ENCODE measurements at regions not wholly inside any gene's neighbourhood (a gene's known extent, or its start where the extent isn't known, plus 50 kb on each side); places are given as distances from the start of the nearest gene placed in this dataset.

GRCh38 chr11:69879729-69880005 lies 60.5 kb upstream of the FGF3 start:
- intact Hi-C loops (cut with DNase I): loop anchor here in 1 of 4 donors (10.0 kb wide), 1 partner anchor 175 kb away; the partner anchor contains the start of gene FGF19
- no peaks in the 10 kb centered on the region for H3K4me1 ChIP-seq (ENCODE audit: control insufficient read depth, insufficient read depth, low read length)
- WGBS: 63% methylated on average over 5 of the region's 5 CpGs
- no peaks in the 10 kb centered on the region for H3K27me3 ChIP-seq (ENCODE audit: control insufficient read depth, insufficient read depth)
- H3K9me3 ChIP-seq (ENCODE audit: control insufficient read depth, low read length): no peaks in the 10 kb centered on the region
- no peak overlapping the region for H3K27ac ChIP-seq (ENCODE audit: low read length)
- DNase-seq: no peak
- H3K4me3 ChIP-seq (ENCODE audit: low read length): no peak overlapping the region
- no peak for ATAC-seq

- intact Hi-C loops (cut with DNase I): loop anchor here in 1 of 4 donors (10.0 kb wide), 1 partner anchor 175 kb away; the partner anchor contains the start of gene FGF19
- H3K4me3 ChIP-seq (ENCODE audit: low read length): no peak overlapping the region
- H3K27me3 ChIP-seq (ENCODE audit: control insufficient read depth, insufficient read depth): no peaks in the 10 kb centered on the region
- no peak overlapping the region for H3K27ac ChIP-seq (ENCODE audit: low read length)
- H3K4me1 ChIP-seq (ENCODE audit: control insufficient read depth, insufficient read depth, low read length): no peaks in the 10 kb centered on the region
- H3K9me3 ChIP-seq (ENCODE audit: control insufficient read depth, low read length): no peaks in the 10 kb centered on the region
- ATAC-seq: no peak
- no peak for DNase-seq
- 79% methylated on average over 18 of the region's 18 CpGs for WGBS
Observed at GRCh38 chr11:69880041-69880825, 61.0 kb upstream of the FGF3 start.

DNA sequence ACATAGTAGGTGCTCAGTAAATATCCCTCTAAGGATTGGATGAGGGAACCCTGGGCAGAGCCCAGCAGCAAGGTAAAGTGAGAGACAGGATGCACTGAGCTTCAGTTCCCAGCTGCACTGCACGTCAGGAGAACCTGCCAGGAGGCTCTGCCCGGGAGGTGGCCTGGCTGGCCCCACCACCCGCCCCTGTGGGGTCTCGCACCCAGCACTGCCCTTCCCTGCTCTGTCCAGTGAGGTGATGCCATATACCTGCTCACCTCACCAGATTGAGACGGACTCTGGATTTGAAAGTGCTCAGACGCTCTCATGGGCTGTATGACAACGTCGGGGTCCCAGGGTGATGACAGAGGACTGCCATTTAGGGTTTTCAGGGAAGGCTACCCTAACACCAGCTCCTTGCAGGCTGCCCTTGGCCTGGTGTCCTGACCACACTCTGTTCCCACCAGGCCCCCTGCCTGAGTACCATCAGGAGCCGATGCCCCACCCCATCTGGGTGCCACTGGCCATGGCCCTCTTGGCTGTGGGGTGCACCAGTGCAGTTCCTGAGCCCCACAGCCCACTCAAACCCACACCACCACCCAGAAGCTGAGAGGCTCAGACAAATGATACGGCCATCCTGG lies 61.7 kb upstream of the FGF3 start:
- intact Hi-C loops (cut with DNase I): loop anchor here in 1 of 4 donors (10.0 kb wide), 1 partner anchor 176 kb away; the partner anchor contains the start of gene FGF19
- no peak for ATAC-seq
- Histone ChIP-seq H3K27me3 (ENCODE audit: control insufficient read depth, insufficient read depth) (no peaks in the 10 kb centered on the region), H3K27ac (ENCODE audit: low read length) (no peak overlapping the region), H3K4me1 (ENCODE audit: control insufficient read depth, insufficient read depth, low read length) (no peaks in the 10 kb centered on the region), H3K9me3 (ENCODE audit: control insufficient read depth, low read length) (no peaks in the 10 kb centered on the region), H3K4me3 (ENCODE audit: low read length) (no peak overlapping the region)
- 90% methylated on average over 10 of the region's 10 CpGs for WGBS
- DNase-seq: no peak

DNA sequence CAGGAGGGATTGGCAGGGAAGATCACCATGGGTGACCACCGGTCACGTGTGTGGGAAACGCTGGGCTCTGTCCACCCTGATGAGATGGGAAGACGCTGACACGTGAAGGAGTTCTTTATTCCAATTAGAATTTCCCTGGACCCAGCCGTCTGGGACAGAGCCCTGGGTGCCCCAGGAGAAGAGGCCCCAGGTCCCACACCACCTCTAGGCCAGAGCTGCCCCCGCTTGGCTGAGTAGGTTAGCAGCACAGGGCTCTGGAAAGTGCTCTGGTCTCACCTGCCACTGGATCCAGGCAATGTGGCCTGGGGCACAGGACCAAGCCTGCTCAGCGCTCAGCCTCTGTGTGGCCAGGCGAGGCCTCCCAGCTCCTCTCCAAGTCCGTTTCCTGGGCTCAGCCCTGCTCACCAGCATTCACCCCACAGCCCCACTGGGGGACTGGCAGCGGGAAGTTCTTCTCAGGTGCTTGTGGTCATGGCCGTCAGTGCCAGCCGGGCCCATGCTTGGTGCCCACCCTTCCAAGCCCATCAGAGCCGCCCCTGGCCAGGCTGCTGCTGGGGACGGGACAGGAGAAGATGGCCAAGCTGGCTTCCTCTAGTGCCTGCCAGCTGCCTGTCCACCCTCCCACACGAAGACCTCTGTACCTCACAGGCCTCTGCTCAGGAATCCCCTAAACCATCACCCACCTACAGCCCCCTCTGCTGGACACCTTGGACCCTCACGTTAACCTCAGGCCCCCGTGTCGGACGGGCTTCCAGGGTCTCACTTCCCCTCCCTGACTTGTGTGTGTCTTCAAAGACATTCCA lies 62.5 kb upstream of the FGF3 start:
- Histone ChIP-seq H3K9me3 (ENCODE audit: control insufficient read depth, low read length) (no peaks in the 10 kb centered on the region), H3K27ac (ENCODE audit: low read length) (no peak overlapping the region), H3K4me3 (ENCODE audit: low read length) (no peak overlapping the region), H3K27me3 (ENCODE audit: control insufficient read depth, insufficient read depth) (no peaks in the 10 kb centered on the region), H3K4me1 (ENCODE audit: control insufficient read depth, insufficient read depth, low read length) (no peaks in the 10 kb centered on the region)
- intact Hi-C loops (cut with DNase I): loop anchor here in 1 of 4 donors (10.0 kb wide), 1 partner anchor 177 kb away; the partner anchor contains the start of gene FGF19
- ATAC-seq (no peak), DNase-seq (no peak)
- WGBS: 73% methylated on average over 20 of the region's 20 CpGs

GRCh38 chr11:69882270-69882608 lies 63.0 kb upstream of the FGF3 start:
- DNase-seq: no peak
- 90% methylated on average over 7 of the region's 7 CpGs for WGBS
- no peaks in the 10 kb centered on the region for H3K9me3 ChIP-seq (ENCODE audit: control insufficient read depth, low read length)
- no peaks in the 10 kb centered on the region for H3K4me1 ChIP-seq (ENCODE audit: control insufficient read depth, insufficient read depth, low read length)
- intact Hi-C loops (cut with DNase I): loop anchor here in 1 of 4 donors (10.0 kb wide), 1 partner anchor 177 kb away; the partner anchor contains the start of gene FGF19
- no peaks in the 10 kb centered on the region for H3K27me3 ChIP-seq (ENCODE audit: control insufficient read depth, insufficient read depth)
- no peak overlapping the region for H3K4me3 ChIP-seq (ENCODE audit: low read length)
- ATAC-seq: no peak
- no peak overlapping the region for H3K27ac ChIP-seq (ENCODE audit: low read length)

DNA sequence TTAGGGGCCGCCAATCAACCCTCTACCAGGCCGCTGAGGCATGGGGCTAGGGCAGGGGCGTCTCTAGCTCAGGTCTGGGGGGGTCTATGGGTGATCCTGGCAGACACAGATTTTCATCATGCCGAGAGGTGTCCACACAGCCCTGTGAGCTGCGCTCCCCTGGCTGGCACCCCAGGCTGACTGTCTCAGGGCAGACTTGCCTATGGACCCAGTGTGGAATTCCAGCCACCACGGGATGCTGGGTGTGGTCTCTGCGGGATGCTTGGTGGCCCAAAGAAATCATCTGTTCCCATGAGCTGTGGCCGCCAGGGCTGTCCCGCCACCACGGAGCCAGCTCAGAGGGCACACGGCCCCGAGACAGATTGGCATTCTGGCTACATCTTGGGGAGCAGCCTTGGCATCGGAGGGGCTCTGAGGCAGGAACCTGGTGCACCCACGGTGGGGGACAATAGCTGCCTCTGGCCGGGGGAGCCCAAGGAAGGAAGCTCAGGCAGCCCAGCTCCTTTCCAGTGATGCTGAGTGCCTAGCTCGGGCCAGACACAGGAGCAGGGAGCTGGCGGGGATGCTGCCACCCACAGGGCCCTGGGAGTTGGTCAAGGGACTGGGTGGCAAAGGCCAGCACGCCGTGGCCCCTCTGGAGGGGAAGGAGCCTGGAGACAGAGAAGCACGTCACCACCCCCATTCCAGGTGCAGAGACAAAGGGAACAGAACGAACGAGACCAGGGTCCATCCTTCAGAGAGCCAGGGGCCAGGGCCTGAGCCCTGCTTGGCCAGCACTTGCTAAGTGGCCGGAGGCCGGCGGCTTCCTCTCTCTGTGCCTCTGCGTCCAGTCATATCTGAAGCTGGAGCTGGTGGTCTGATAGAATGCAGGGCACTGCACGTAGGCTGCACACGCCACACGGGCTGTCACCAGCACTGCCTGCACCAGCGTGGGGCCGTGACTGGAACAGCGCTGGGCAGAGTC lies 64.4 kb upstream of the FGF3 start:
- intact Hi-C loops (cut with DNase I): loop anchor here in 1 of 4 donors (10.0 kb wide), 1 partner anchor 179 kb away; the partner anchor contains the start of gene FGF19
- H3K27me3 ChIP-seq (ENCODE audit: control insufficient read depth, insufficient read depth): no peaks in the 10 kb centered on the region
- no peaks in the 10 kb centered on the region for H3K9me3 ChIP-seq (ENCODE audit: control insufficient read depth, low read length)
- no peak overlapping the region for H3K4me3 ChIP-seq (ENCODE audit: low read length)
- ATAC-seq: no peak
- no peak for DNase-seq
- no peaks in the 10 kb centered on the region for H3K4me1 ChIP-seq (ENCODE audit: control insufficient read depth, insufficient read depth, low read length)
- no peak overlapping the region for H3K27ac ChIP-seq (ENCODE audit: low read length)
- WGBS: 74% methylated on average over 32 of the region's 32 CpGs

DNA sequence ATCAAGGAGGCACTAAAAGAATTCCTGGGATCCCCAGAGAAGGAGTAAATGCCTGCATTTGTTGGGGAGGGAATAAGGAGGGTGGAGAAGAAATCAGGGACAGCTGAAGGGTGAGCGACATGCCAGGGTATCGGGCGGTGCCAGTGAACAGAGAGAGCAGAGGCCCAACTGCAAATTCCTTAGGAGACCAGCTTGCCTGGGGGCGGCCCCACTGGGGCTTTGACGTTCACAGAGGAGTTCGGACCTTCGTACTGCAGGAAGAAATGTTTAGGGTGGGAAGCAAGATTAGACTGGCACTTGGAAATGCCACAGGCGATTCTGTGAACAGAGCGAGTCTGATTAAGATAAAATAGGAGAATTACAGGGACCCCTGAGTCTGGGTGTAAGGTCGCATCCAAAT lies 65.1 kb upstream of the FGF3 start:
- 94% methylated on average over 10 of the region's 10 CpGs for WGBS
- H3K27ac ChIP-seq (ENCODE audit: low read length): no peak overlapping the region
- H3K4me1 ChIP-seq (ENCODE audit: control insufficient read depth, insufficient read depth, low read length): no peaks in the 10 kb centered on the region
- H3K27me3 ChIP-seq (ENCODE audit: control insufficient read depth, insufficient read depth): no peaks in the 10 kb centered on the region
- no peak for ATAC-seq
- intact Hi-C loops (cut with DNase I): loop anchor here in 1 of 4 donors (10.0 kb wide), 1 partner anchor 179 kb away; the partner anchor contains the start of gene FGF19
- no peak overlapping the region for H3K4me3 ChIP-seq (ENCODE audit: low read length)
- no peak for DNase-seq
- H3K9me3 ChIP-seq (ENCODE audit: control insufficient read depth, low read length): no peaks in the 10 kb centered on the region

DNA sequence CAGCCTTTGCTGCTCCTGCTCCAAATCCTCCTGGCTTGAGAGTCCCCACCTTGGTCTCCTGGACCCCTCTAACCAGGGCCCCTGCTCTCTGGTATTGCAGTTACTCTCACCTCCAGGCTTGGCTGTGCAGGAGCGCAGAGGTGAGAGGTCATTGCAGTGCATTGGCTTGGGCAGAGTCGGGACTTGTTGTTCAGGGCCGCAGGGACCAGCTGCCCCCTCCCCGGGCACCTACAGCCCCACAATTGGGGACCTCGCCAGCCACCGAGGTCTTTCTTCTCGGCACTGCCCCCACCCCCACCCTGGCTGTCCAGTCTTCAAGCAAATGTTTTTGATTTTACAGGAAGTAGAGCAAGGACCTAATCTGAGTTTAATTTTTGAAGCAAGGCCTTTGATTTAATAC lies 65.5 kb upstream of the FGF3 start:
- Histone ChIP-seq H3K4me1 (ENCODE audit: control insufficient read depth, insufficient read depth, low read length) (no peaks in the 10 kb centered on the region), H3K9me3 (ENCODE audit: control insufficient read depth, low read length) (no peaks in the 10 kb centered on the region), H3K27ac (ENCODE audit: low read length) (no peak overlapping the region), H3K27me3 (ENCODE audit: control insufficient read depth, insufficient read depth) (no peaks in the 10 kb centered on the region), H3K4me3 (ENCODE audit: low read length) (no peak overlapping the region)
- ATAC-seq: no peak
- WGBS: 71% methylated on average over 7 of the region's 7 CpGs
- DNase-seq: no peak
- intact Hi-C loops (cut with DNase I): loop anchor here in 3 of 4 donors (5.0 to 10.0 kb wide), 2 partner anchors 180 to 197 kb away; partner anchors contain the start of gene FGF19 (in 1 of the 3)

DNA sequence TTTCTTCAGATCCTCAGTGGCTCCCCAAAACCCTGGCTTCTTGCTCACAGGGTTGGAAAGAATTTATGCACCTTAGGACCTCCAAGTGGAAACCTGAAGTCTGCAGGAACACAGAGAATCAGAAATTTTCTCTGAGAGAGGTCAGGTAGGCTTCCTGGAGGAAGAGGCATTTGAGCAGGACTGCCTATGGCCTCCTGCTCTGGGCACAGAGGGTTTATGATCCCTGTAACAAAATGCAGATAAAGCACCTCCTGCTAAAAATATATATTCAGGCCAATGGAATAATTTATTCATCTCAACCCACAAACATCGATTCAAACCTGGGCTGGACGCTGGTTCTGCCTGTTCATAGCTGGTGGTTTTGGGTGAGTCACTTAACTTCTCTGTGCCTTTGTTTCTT lies 68.1 kb upstream of the FGF3 start:
- 96% methylated on average over 2 of the region's 2 CpGs for WGBS
- ATAC-seq (no peak), DNase-seq (no peak)
- intact Hi-C loops (cut with DNase I): loop anchor here in 3 of 4 donors (5.0 to 10.0 kb wide), 2 partner anchors 183 to 200 kb away; partner anchors contain the start of gene FGF19 (in 1 of the 3)
- Histone ChIP-seq H3K27ac (ENCODE audit: low read length) (no peak overlapping the region), H3K4me3 (ENCODE audit: low read length) (no peak overlapping the region), H3K9me3 (ENCODE audit: control insufficient read depth, low read length) (no peaks in the 10 kb centered on the region), H3K27me3 (ENCODE audit: control insufficient read depth, insufficient read depth) (no peaks in the 10 kb centered on the region), H3K4me1 (ENCODE audit: control insufficient read depth, insufficient read depth, low read length) (no peaks in the 10 kb centered on the region)

DNA sequence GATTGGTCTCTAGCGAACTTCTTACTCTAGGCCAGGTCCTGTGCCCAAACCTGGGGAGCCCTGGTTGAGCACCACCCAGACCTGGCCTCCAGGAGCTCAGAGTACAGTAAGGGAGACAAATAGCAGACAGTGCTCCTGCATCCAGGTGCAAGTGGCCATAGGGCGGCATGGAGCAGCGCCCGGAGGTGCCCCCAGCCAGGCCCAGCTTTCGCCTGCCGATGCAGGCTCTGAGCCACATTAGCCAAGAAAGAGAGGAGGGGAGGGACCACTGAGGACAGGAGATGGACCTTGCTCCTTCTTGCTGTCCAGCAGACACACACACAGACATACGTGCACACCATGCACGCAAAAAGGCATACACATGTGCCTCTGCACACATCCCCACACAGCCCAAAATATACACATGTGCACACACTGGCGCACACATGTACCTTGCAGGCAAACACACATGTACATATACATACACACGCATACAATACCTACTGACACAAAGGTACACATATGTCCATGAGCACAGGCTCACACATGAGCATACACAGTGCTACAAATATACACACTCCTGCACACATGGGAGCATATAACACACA lies 68.7 kb upstream of the FGF3 start:
- Histone ChIP-seq H3K27me3 (ENCODE audit: control insufficient read depth, insufficient read depth) (no peaks in the 10 kb centered on the region), H3K9me3 (ENCODE audit: control insufficient read depth, low read length) (no peaks in the 10 kb centered on the region), H3K4me1 (ENCODE audit: control insufficient read depth, insufficient read depth, low read length) (no peaks in the 10 kb centered on the region), H3K27ac (ENCODE audit: low read length) (no peak overlapping the region), H3K4me3 (ENCODE audit: low read length) (no peak overlapping the region)
- ATAC-seq (no peak), DNase-seq (no peak)
- WGBS: 85% methylated on average over 10 of the region's 10 CpGs
- intact Hi-C loops (cut with DNase I): loop anchor here (2.0 to 10.0 kb wide), 3 partner anchors 183 to 201 kb away; partner anchors contain the start of gene FGF19 (in 1 of the 4)

Data from right cardiac atrium (tissue), 5 donors.